GM23248 (cell line): ENCODE measurements at regions not wholly inside any gene's neighbourhood (a gene's known extent, or its start where the extent isn't known, plus 50 kb on each side); places are given as distances from the start of the nearest gene placed in this dataset.

Experiments
- DNase-seq: peaks from one replicate; pipeline ENCODE4 v3.0.0-alpha.2; 2015
- H2AFZ ChIP-seq: fragments of 200-600 bp; sonication (generic); 2 replicates; pipeline ENCODE4 v1.6.1; 2016; ENCODE audit warnings: antibody characterized with exemption
- H3F3A ChIP-seq: fragments of 200-600 bp; sonication (generic); 2 replicates; pipeline ENCODE4 v1.6.1; 2016; ENCODE audit warnings: mild to moderate bottlenecking, antibody characterized with exemption, mixed run types; ENCODE audit not compliant: insufficient read depth
- H3K27ac ChIP-seq: fragments of 200-600 bp; sonication (generic); 2 replicates; pipeline ENCODE4 v1.5.1; 2016; ENCODE audit warnings: mild to moderate bottlenecking
- H3K27me3 ChIP-seq: fragments of 200-600 bp; sonication (generic); replicated peaks from 2 replicates; pipeline ENCODE4 v1.6.1; 2016; ENCODE audit warnings: mild to moderate bottlenecking; ENCODE audit not compliant: insufficient read depth
- H3K36me3 ChIP-seq: fragments of 200-600 bp; sonication (generic); 2 replicates; pipeline ENCODE4 v1.6.1; 2016; ENCODE audit warnings: low read depth, mild to moderate bottlenecking
- H3K4me1 ChIP-seq: fragments of 200-600 bp; sonication (generic); 2 replicates; pipeline ENCODE4 v1.6.1; 2016; ENCODE audit warnings: mild to moderate bottlenecking; ENCODE audit not compliant: insufficient read depth
- H3K4me2 ChIP-seq: fragments of 200-600 bp; sonication (generic); one replicate; pipeline ENCODE4 v1.6.1; 2016; ENCODE audit warnings: mild to moderate bottlenecking; ENCODE audit not compliant: unreplicated experiment
- H3K4me3 ChIP-seq: fragments of 200-600 bp; sonication (generic); 2 replicates; pipeline ENCODE4 v1.5.1; 2016; ENCODE audit warnings: mild to moderate bottlenecking
- H3K79me2 ChIP-seq: fragments of 200-600 bp; sonication (generic); 2 replicates; pipeline ENCODE4 v1.6.1; 2016; ENCODE audit warnings: mild to moderate bottlenecking; ENCODE audit not compliant: insufficient read depth
- H3K9ac ChIP-seq: fragments of 200-600 bp; sonication (generic); 2 replicates; pipeline ENCODE4 v1.6.1; 2016; ENCODE audit warnings: mild to moderate bottlenecking
- H3K9me2 ChIP-seq: fragments of 200-600 bp; sonication (generic); 2 replicates; pipeline ENCODE4 v1.6.1; 2016; ENCODE audit warnings: mixed run types, mild to moderate bottlenecking, moderate library complexity; ENCODE audit not compliant: insufficient read depth
- H3K9me3 ChIP-seq: fragments of 200-600 bp; sonication (generic); one replicate; pipeline ENCODE4 v1.6.1; 2017; ENCODE audit warnings: low read depth
- H4K20me1 ChIP-seq: fragments of 200-600 bp; sonication (generic); 2 replicates; pipeline ENCODE4 v1.6.0; 2016; ENCODE audit not compliant: insufficient read depth
- EZH2 ChIP-seq: fragments of 200-600 bp; sonication (generic); IDR thresholded peaks from 2 replicates; pipeline ENCODE4 v1.6.1; 2018; ENCODE audit warnings: antibody characterized with exemption, mild to moderate bottlenecking; ENCODE audit not compliant: insufficient read depth, poor library complexity, severe bottlenecking
- EZH2phosphoT487 ChIP-seq: fragments of 200-600 bp; sonication (generic); IDR thresholded peaks from 2 replicates; pipeline ENCODE4 v1.6.1; 2018; ENCODE audit warnings: antibody characterized with exemption, moderate library complexity, mild to moderate bottlenecking, low read depth; ENCODE audit not compliant: insufficient read depth
- WGBS, 2 experiments: methylation state at CpG; one replicate each; pipeline ENCODE4 v1.1.6; 2015 to 2017; ENCODE audit warnings: low lambda C conversion rate in 2 of 2, low coverage in 1 of 2; ENCODE audit errors: missing lambda C conversion rate in 2 of 2; 5-methylcytosine and 5-hydroxymethylcytosine counted together
- in situ Hi-C: fragments of 300-500 bp; cut with MboI; formaldehyde crosslinking; loops from 2 replicates; pipeline ENCODE4 v1.15.0; 2020

DNA sequence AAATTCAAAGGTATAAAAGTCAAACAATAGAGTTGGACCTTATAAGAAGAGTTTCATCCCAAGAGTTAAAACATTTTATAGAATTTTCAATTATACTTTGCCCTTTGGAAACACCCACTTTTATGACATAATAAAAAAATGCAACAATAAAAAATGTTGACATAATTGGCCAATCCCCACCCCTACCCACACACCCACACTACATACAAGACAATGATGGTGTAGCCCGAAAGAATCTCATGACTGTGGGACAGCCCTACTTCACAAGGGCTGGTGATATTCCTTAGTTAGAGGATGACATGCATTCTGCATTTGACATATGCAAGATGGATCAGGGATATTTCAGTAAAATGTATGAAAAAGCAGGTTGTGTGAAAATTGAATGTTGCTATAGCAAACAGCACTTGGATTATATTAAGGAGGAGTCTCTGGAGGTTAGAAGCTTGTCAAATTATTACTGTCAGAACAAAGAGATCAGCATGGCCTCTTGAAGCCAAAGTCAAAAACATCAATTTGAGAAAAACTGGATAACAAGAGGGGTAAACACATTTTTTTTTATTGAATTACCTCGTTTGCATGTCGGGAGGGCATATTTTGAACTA, 133.0 kb upstream of the SAMSN1 start:
- Histone ChIP-seq H3K4me3 (no peak overlapping the region), H3K4me1 (no peaks in the 10 kb centered on the region), H3K9me2 (no peaks in the 10 kb centered on the region), H3K79me2 (no peaks in the 10 kb centered on the region), H2AFZ (no peak overlapping the region), H3K36me3 (no peaks in the 10 kb centered on the region), H3K9ac (no peak overlapping the region), H4K20me1 (no peaks in the 10 kb centered on the region), H3K27me3 (no peaks in the 10 kb centered on the region), H3F3A (no peaks in the 10 kb centered on the region), H3K9me3 (no peaks in the 10 kb centered on the region), H3K4me2 (no peak overlapping the region), H3K27ac (no peak overlapping the region)
- no peak for DNase-seq
- in situ Hi-C loops, result no loop called here
- WGBS, 2 experiments, result 25 to 33% methylated on average over 3 of the region's 3 CpGs
- TF ChIP-seq EZH2 (no peak), EZH2phosphoT487 (no peak)

DNA sequence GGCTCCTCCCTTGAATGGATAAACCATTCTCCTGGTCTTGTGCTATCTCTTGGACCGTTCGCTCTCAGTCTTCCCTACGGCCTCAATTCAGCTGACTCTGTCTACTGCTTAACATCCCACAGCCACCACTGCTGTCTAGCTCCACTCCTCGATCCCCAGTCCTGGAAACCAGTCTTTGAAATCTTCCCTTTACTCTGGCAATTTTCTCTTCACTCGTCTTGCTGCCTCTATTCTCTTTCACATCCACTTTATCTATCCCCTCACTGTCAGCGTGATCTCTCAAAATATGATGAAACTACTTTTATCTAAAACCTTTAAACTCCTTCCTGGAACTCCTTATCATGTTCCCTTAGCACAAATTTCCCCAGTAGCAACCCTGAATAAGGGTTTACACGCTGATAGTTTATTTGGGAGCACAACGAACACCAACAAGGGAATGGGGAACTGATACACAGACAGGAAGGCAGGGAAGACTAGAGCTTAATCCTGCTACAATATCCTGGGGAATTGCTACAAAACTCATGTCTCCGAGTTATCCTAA, 131.6 kb upstream of the SAMSN1 start:
- no peaks in the 10 kb centered on the region for H3K36me3 ChIP-seq
- no peak overlapping the region; the same call in 1 of the 2 replicates for H2AFZ ChIP-seq

GRCh38 chr21:14677013-14677412, 130.9 kb upstream of the SAMSN1 start:
- Histone ChIP-seq H3K79me2 (no peaks in the 10 kb centered on the region), H3K4me1 (no peaks in the 10 kb centered on the region), H3F3A (no peaks in the 10 kb centered on the region), H3K4me2 (no peak overlapping the region), H3K27ac (no peak overlapping the region), H3K36me3 (no peaks in the 10 kb centered on the region), H3K9ac (no peak overlapping the region), H4K20me1 (no peaks in the 10 kb centered on the region), H2AFZ (no peak overlapping the region), H3K4me3 (no peak overlapping the region), H3K9me3 (no peaks in the 10 kb centered on the region), H3K27me3 (no peaks in the 10 kb centered on the region), H3K9me2 (no peaks in the 10 kb centered on the region)
- no peak for TF ChIP-seq EZH2phosphoT487
- no peak for TF ChIP-seq EZH2
- in situ Hi-C loops, result no loop called here
- DNase-seq, result no peak

More for the DNA sequence above, 131.6 kb upstream of the SAMSN1 start:
- Histone ChIP-seq H3K9ac (no peak overlapping the region), H4K20me1 (no peaks in the 10 kb centered on the region), H3K9me2 (no peaks in the 10 kb centered on the region), H3K79me2 (no peaks in the 10 kb centered on the region), H3K27ac (no peak overlapping the region), H3K4me3 (no peak overlapping the region), H3K4me1 (no peaks in the 10 kb centered on the region), H3K27me3 (no peaks in the 10 kb centered on the region), H3F3A (no peaks in the 10 kb centered on the region), H3K9me3 (no peaks in the 10 kb centered on the region), H3K4me2 (no peak overlapping the region)
- 44 to 48% methylated on average over 9 of the region's 9 CpGs for WGBS, 2 experiments
- in situ Hi-C loops, result no loop called here
- TF ChIP-seq EZH2phosphoT487, result no peak
- no peak for TF ChIP-seq EZH2
- no peak for DNase-seq

DNA sequence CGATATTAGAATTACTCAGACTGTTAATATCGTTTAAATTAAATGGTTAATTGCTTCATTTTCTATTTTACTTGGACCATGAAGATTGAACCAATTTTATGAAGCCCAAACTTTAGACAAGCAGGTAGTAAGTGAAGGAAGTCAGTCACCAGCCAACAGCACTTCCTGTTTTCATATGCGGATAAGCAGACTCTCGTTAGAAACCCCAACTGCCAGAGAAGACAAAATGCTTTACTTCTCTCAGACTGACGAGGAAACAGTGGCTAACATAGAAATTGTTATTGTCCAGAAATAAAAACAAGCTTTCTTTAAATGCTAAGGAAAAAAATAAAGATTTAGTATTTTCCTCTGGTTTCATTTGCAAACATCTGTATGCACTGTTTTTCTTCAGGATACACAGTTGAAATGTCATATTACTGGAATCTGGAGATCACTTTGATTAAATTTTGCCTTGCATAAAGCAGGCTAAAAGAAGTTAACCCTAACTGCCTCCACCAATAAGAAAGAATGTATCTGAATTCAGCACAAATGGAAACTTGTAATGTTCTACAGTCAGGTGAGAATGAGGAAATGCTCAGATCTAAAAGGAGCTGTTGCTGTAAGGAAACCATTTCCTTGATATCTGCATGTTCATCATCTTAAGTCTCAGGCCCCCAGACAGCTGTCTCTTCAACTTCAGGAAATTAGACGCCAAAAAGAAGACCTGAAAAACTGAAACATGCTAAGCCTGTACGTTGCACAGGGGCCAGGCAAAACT, 129.8 kb upstream of the SAMSN1 start:
- in situ Hi-C loops, result no loop called here
- DNase-seq, result no peak
- H4K20me1 ChIP-seq, result no peaks in the 10 kb centered on the region
- H3K4me3 ChIP-seq, result no peak overlapping the region
- H3K79me2 ChIP-seq, result no peaks in the 10 kb centered on the region
- no peaks in the 10 kb centered on the region for H3F3A ChIP-seq
- no peak overlapping the region for H3K27ac ChIP-seq
- no peak overlapping the region for H2AFZ ChIP-seq
- H3K9me2 ChIP-seq, result no peaks in the 10 kb centered on the region
- no peaks in the 10 kb centered on the region for H3K9me3 ChIP-seq
- 25 to 28% methylated on average over 7 of the region's 7 CpGs for WGBS, 2 experiments
- H3K4me1 ChIP-seq, result no peaks in the 10 kb centered on the region
- no peaks in the 10 kb centered on the region for H3K36me3 ChIP-seq
- H3K4me2 ChIP-seq, result no peak overlapping the region
- TF ChIP-seq EZH2phosphoT487, result no peak
- no peak for TF ChIP-seq EZH2
- no peak overlapping the region for H3K9ac ChIP-seq
- H3K27me3 ChIP-seq, result no peaks in the 10 kb centered on the region
